HuH-7 (cell line): ENCODE measurements at regions not wholly inside any gene's neighbourhood (a gene's known extent, or its start where the extent isn't known, plus 50 kb on each side); places are given as distances from the start of the nearest gene placed in this dataset.
"Not testable (repeated sequence)": the region's sequence is repeated elsewhere in the genome, so short reads cannot be mapped to it uniquely, and the experiment has no call there.

Source experiments
- DNase-seq: peaks from one replicate; pipeline ENCODE4 v3.0.0; 2011; ENCODE audit warnings: low spot score

GRCh38 chr6:140661691-140662090, 1287.2 kb upstream of the CITED2 start:
- no peak for DNase-seq

GRCh38 chr6:140660295-140660694, 1285.8 kb upstream of the CITED2 start:
- DNase-seq: no peak

DNA sequence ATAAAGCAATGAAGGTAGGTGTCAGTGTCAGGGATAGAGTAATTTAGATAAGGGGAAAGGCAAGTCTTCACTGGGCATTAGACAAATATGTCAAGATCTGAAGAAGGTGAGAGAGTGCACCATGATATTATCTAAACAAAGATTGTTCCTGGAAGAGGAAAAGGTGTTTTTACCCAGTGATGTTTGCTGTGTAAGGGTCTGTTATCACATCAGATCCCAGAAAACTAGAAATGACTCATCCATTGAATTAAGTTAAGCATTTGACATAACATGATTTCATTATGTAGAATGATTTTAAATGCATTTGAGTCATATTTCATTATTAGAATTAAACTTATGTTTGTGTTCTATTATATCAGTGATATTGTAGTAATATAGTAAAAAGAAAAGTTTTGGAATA, 1279.5 kb upstream of the CITED2 start:
- no peak for DNase-seq

- DNase-seq: no peak
These were observed 1279.1 kb upstream of the CITED2 start for GRCh38 chr6:140653506-140653905.

- not testable (repeated sequence) for DNase-seq
These were observed 1275.1 kb upstream of the CITED2 start for GRCh38 chr6:140649502-140649901.

DNA sequence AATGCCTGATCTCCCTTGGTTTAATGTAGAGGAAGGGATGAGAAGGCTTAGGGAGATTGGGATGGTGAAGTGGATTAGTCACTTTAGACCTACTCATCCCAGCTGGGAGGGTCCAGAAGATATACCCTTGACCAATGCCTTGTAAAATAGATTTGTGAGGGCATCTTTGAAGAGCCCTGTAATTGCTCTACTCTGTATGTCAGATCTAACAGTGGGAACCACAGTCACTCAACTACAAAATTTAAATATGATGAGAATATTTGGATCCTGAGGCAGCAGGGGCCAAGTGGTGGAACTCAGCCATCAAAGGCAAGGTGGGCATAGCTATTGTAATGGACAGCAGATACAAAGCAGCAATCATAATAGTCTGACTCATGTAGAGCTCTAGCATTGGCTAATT, 1272.9 kb upstream of the CITED2 start:
- DNase-seq: not testable (repeated sequence)

- DNase-seq: no peak
These were observed 1269.6 kb upstream of the CITED2 start for GRCh38 chr6:140644017-140644416.

- no peak for DNase-seq
These were observed 1267.0 kb upstream of the CITED2 start for GRCh38 chr6:140641412-140641811.

- DNase-seq: no peak
These were observed 1262.5 kb upstream of the CITED2 start for GRCh38 chr6:140636908-140637402.

DNA sequence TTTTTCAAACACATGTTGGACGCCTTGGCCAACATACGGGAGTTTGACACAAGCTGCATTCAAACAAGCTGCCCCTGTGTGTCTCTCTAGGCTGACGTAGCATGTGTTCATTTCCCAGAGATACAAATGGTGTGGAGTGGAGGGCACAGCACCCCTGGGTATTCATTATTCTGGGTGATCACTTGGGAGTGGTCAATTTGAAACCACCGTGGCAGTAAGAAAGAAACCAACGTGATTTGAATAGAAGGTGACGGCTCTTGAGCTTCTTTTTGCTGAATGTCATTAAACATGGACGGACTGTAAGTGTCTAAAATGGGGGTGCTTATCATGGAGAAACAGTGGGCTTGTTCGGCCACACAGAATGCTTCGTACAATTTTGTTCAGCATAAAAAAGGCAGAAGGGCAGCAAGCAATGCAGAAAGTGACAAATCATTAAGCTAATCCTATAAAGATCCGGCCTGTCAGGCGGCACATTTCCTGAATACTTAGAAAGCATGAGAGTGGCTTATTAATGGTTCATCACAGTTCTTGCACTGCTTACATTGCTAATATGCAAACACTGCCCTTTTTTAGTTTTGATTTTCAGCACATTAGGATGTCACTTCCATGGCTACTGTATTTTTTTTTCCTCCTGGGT, 1261.9 kb upstream of the CITED2 start:
- no peak for DNase-seq

GRCh38 chr6:140627002-140627401, 1252.6 kb upstream of the CITED2 start:
- no peak for DNase-seq

DNA sequence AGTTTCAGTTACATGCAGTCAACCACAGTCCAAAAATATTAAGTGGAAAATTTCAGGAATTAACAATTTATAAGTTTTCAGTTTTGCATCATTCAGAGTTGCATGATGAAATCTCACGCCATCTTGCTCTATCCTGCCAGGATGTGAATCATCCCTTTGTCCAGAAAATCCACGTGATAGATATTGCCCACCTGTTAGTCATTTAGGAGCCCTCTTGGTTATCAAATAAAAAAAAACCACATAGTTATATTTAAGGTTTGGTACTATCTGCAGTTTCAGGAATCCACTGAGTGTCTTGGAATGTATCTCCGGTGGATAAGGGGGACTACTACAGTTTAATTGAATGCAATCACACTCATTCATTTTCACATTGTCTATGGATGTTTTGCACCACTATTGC, 1249.0 kb upstream of the CITED2 start:
- no peak for DNase-seq

DNA sequence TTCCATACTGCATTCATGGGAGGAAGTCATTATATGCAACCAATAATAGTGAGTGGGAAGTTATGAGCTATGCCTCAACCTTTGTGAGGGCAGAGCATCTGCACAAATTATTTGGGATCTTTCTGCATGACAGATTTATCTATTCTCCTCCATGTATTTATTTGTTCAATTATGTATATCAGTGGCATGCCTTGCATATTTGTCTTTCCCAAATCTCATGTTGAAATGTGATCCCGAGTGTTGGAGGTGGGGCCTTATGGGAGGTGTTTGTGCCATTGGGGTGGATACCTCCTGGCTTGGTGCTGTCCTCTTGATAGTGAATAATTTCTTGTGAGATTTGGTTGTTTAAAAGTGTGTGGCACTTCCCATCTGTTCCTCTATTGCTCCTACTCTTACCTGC, 1246.0 kb upstream of the CITED2 start:
- DNase-seq: no peak

DNA sequence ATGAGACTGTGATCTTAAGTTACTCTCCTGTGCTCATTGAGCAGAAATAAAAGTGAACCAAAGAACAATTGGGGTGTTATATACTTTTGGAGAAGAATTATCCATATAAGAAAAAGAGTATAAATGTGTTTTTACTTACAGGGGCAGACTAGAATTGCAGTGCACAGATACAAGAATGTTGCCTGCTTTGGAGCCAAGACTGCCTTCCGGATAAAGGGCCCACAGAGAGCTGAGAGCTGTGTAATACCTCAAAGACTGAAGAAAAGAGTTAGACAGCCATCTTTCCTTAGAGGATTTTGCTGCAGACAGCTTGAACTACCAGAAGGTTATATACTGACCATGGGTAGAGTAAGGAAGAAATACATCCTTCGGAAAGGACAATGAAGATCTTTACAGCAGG, 1235.5 kb upstream of the CITED2 start:
- no peak for DNase-seq

DNA sequence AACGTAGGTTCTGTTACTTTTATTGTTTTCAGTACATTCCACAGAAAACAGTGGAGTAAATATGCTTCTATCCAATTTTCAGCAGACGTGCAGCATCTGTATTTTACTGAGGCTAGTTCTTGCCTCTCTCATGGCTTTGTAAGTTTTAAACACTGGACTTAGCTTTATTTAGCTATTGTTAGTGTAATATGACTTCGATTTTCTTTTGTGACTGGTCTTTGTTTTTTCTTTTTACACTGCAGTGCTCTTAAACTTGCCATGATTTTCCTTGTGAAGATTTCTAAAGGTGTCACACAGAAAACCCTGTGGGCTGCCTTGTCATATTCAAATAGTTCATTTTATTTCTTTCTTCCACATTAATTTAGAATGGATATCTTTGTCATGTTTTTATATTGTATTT, 1234.9 kb upstream of the CITED2 start:
- DNase-seq: no peak

- no peak for DNase-seq
These were observed 1230.3 kb upstream of the CITED2 start for GRCh38 chr6:140604786-140605185.

- no peak for DNase-seq
These were observed 1228.2 kb upstream of the CITED2 start for GRCh38 chr6:140602431-140603248.

DNA sequence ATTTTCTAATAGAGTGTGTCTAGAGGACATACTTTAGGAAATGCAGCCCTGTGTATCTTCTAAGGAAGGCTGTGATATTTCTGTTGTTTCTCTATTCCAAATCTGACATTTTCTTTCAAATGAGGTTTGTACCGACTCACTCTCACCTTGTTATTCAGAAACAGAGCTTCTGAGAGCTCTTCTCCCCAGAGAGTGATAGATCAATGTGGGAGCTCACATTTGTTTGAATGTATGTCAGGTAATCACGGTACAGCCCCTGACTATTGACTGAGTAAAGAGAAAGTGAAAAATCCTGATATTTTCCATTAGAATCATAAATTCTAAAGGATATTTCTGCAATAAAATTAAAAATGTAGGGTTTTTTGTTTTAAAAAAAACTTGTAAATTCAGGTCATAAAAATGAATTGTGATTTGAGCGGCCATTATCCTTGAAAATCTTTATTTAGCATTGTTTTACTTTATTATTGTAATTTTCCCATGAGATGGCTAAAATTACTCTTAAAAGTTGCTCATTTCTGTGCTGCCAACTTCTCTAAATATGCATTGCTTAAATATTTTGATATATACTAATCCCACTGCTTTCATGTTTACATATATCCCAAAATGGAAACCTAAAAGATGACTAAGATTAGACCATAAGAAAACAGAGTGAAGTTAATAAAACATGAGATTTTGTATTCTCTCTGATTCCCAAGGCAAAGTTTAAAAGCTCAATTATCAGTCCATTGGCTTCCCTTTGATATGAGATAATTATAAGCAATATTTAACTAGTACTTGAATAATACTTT, 1226.8 kb upstream of the CITED2 start:
- DNase-seq: no peak

GRCh38 chr6:140599916-140600315, 1225.5 kb upstream of the CITED2 start:
- no peak for DNase-seq

DNA sequence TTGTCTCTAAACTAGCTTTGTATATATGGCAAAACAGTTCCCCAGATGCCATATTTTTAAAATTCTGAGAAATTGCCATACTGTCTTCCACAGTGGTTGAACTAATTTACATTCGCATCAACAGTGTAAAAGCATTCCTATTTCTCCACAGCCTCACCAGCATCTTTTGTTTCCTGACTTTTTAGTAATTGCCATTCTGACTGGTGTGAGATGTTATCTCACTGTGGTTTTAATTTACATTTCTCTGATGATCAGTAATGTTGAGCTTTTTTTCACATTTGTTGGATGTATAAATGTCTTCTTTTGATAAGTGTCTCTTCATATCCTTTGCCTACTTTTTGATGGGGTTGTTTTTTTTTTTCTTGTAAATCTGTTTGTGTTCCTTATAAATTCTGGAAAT, 1222.7 kb upstream of the CITED2 start:
- DNase-seq: no peak

- DNase-seq: no peak
These were observed 1220.3 kb upstream of the CITED2 start for GRCh38 chr6:140594806-140595128.

- DNase-seq: no peak
These were observed 1218.4 kb upstream of the CITED2 start for GRCh38 chr6:140592877-140593276.

- DNase-seq: no peak
These were observed 1216.2 kb upstream of the CITED2 start for GRCh38 chr6:140590641-140591040.
